NCI-H2227 (cell line): ENCODE measurements at regions not wholly inside any gene's neighbourhood (a gene's known extent, or its start where the extent isn't known, plus 50 kb on each side); places are given as distances from the start of the nearest gene placed in this dataset.
"Not testable (repeated sequence)": the region's sequence is repeated elsewhere in the genome, so short reads cannot be mapped to it uniquely, and the experiment has no call there.

Experiments
- DNase-seq: peaks from one replicate; lab custom pipeline; 2025; ENCODE audit not compliant: unreplicated experiment; lab: John Stamatoyannopoulos, UW

GRCh38 chr2:210955591-210955990, 399.2 kb downstream of the CPS1 start:
- no peak for DNase-seq

GRCh38 chr2:210956101-210956500, 399.7 kb downstream of the CPS1 start:
- DNase-seq: no peak

GRCh38 chr2:210961249-210961648, 404.9 kb downstream of the CPS1 start:
- DNase-seq: no peak

GRCh38 chr2:210963386-210963785, 407.0 kb downstream of the CPS1 start:
- no peak for DNase-seq

- no peak for DNase-seq
Observed at GRCh38 chr2:210964141-210964764, 407.9 kb downstream of the CPS1 start.

- DNase-seq: no peak
Observed at GRCh38 chr2:210965472-210965871, 409.1 kb downstream of the CPS1 start.

GRCh38 chr2:210966330-210966729, 409.9 kb downstream of the CPS1 start:
- DNase-seq: no peak

- DNase-seq: no peak
Observed at GRCh38 chr2:210971431-210971830, 415.0 kb downstream of the CPS1 start.

GRCh38 chr2:210986806-210987205, 430.4 kb downstream of the CPS1 start:
- not testable (repeated sequence) for DNase-seq

GRCh38 chr2:210991107-210991506, 434.7 kb downstream of the CPS1 start:
- no peak for DNase-seq

GRCh38 chr2:210994104-210994503, 437.7 kb downstream of the CPS1 start:
- no peak for DNase-seq

- no peak for DNase-seq
Observed at GRCh38 chr2:210997373-210997772, 441.0 kb downstream of the CPS1 start.

- no peak for DNase-seq
Observed at GRCh38 chr2:210998334-210998733, 441.9 kb downstream of the CPS1 start.

GRCh38 chr2:211014376-211014775, 458.0 kb downstream of the CPS1 start:
- DNase-seq: peak; percentile 25

- DNase-seq: no peak
Observed at GRCh38 chr2:211014906-211015305, 458.5 kb downstream of the CPS1 start.

GRCh38 chr2:211025089-211025488, 468.7 kb downstream of the CPS1 start:
- not testable (repeated sequence) for DNase-seq

- no peak for DNase-seq
Observed at GRCh38 chr2:211026109-211026508, 469.7 kb downstream of the CPS1 start.

- DNase-seq: no peak
Observed at GRCh38 chr2:211027976-211028375, 471.6 kb downstream of the CPS1 start.

GRCh38 chr2:211033765-211034164, 477.4 kb downstream of the CPS1 start:
- DNase-seq: peak; percentile 40

- peak; percentile 16 for DNase-seq
Observed at GRCh38 chr2:211035548-211036185, 479.3 kb downstream of the CPS1 start.

GRCh38 chr2:211045025-211045424, 488.6 kb downstream of the CPS1 start:
- DNase-seq: no peak

- DNase-seq: no peak
Observed at GRCh38 chr2:211049321-211050018, 493.1 kb downstream of the CPS1 start.
